ENCODE measurements at regions not wholly inside any gene's neighbourhood (a gene's known extent, or its start where the extent isn't known, plus 50 kb on each side); places are given as distances from the start of the nearest gene placed in this dataset.
"Not testable (repeated sequence)": the region's sequence is repeated elsewhere in the genome, so short reads cannot be mapped to it uniquely, and the experiment has no call there.

- Histone ChIP-seq H3K36me3 (ENCODE audit: insufficient read depth, low read length) (no peaks in the 10 kb centered on the region), H3K4me3 (no peak overlapping the region), H3K9me3 (ENCODE audit: low read depth, low read length) (no peaks in the 10 kb centered on the region), H3K9ac (ENCODE audit: insufficient read length) (no peak overlapping the region), H3K27ac (no peak overlapping the region)
- no peak for DNase-seq (ENCODE audit: low read depth, low spot score)
- no peak for TF ChIP-seq EZH2 (IDR thresholded peaks at IDR 0.05)
- TF ChIP-seq FOXP2 (optimal IDR thresholded peaks at IDR 0.05; ENCODE audit: control extremely low read depth, extremely low read length, insufficient read depth): no peak
- no peak for TF ChIP-seq POLR2AphosphoS5 (IDR thresholded peaks at IDR 0.05; ENCODE audit: borderline replicate concordance, low read depth, low read length)
These were observed 900.1 kb upstream of the SOX11 start for GRCh38 chr2:4792126-4792525.

GRCh38 chr2:4803396-4803795 is 888.8 kb upstream of the SOX11 start:
- DNase-seq (ENCODE audit: low read depth, low spot score): no peak
- no peak overlapping the region for H3K4me3 ChIP-seq
- TF ChIP-seq EZH2 (IDR thresholded peaks at IDR 0.05) (no peak), POLR2AphosphoS5 (IDR thresholded peaks at IDR 0.05; ENCODE audit: borderline replicate concordance, low read depth, low read length) (no peak), FOXP2 (optimal IDR thresholded peaks at IDR 0.05; ENCODE audit: control extremely low read depth, extremely low read length, insufficient read depth) (no peak)
- no peak overlapping the region for H3K9ac ChIP-seq (ENCODE audit: insufficient read length)
- H3K27ac ChIP-seq: no peak overlapping the region
- H3K9me3 ChIP-seq (ENCODE audit: low read depth, low read length): no peaks in the 10 kb centered on the region
- no peaks in the 10 kb centered on the region for H3K36me3 ChIP-seq (ENCODE audit: insufficient read depth, low read length)

- not testable (repeated sequence) for DNase-seq (ENCODE audit: low read depth, low spot score); H3K9me3 ChIP-seq (ENCODE audit: low read depth, low read length); H3K9ac ChIP-seq (ENCODE audit: insufficient read length); H3K4me3 ChIP-seq; H3K27ac ChIP-seq; H3K36me3 ChIP-seq (ENCODE audit: insufficient read depth, low read length)
These were observed 878.0 kb upstream of the SOX11 start for GRCh38 chr2:4814137-4814536.

GRCh38 chr2:4827836-4828235 is 864.3 kb upstream of the SOX11 start:
- Histone ChIP-seq H3K4me3 (no peak overlapping the region), H3K36me3 (ENCODE audit: insufficient read depth, low read length) (no peaks in the 10 kb centered on the region), H3K27ac (no peak overlapping the region), H3K9me3 (ENCODE audit: low read depth, low read length) (no peaks in the 10 kb centered on the region), H3K9ac (ENCODE audit: insufficient read length) (no peak overlapping the region)
- TF ChIP-seq POLR2AphosphoS5 (IDR thresholded peaks at IDR 0.05; ENCODE audit: borderline replicate concordance, low read depth, low read length) (no peak), EZH2 (IDR thresholded peaks at IDR 0.05) (no peak), FOXP2 (optimal IDR thresholded peaks at IDR 0.05; ENCODE audit: control extremely low read depth, extremely low read length, insufficient read depth) (no peak)
- DNase-seq (ENCODE audit: low read depth, low spot score): no peak

- H3K9me3 ChIP-seq (ENCODE audit: low read depth, low read length): no peaks in the 10 kb centered on the region
- TF ChIP-seq POLR2AphosphoS5 (IDR thresholded peaks at IDR 0.05; ENCODE audit: borderline replicate concordance, low read depth, low read length): no peak
- no peak for TF ChIP-seq EZH2 (IDR thresholded peaks at IDR 0.05)
- TF ChIP-seq FOXP2 (optimal IDR thresholded peaks at IDR 0.05; ENCODE audit: control extremely low read depth, extremely low read length, insufficient read depth): no peak
- DNase-seq (ENCODE audit: low read depth, low spot score): no peak
- no peak overlapping the region for H3K9ac ChIP-seq (ENCODE audit: insufficient read length)
- H3K36me3 ChIP-seq (ENCODE audit: insufficient read depth, low read length): no peaks in the 10 kb centered on the region
- H3K27ac ChIP-seq: no peak overlapping the region
- no peak overlapping the region for H3K4me3 ChIP-seq
These were observed 863.4 kb upstream of the SOX11 start for GRCh38 chr2:4828682-4829374.

GRCh38 chr2:4831751-4832150 is 860.4 kb upstream of the SOX11 start:
- no peak overlapping the region for H3K9ac ChIP-seq (ENCODE audit: insufficient read length)
- no peak overlapping the region for H3K27ac ChIP-seq
- DNase-seq (ENCODE audit: low read depth, low spot score): no peak
- H3K4me3 ChIP-seq: no peak overlapping the region
- no peak for TF ChIP-seq POLR2AphosphoS5 (IDR thresholded peaks at IDR 0.05; ENCODE audit: borderline replicate concordance, low read depth, low read length)
- no peak for TF ChIP-seq EZH2 (IDR thresholded peaks at IDR 0.05)
- no peak for TF ChIP-seq FOXP2 (optimal IDR thresholded peaks at IDR 0.05; ENCODE audit: control extremely low read depth, extremely low read length, insufficient read depth)
- no peaks in the 10 kb centered on the region for H3K36me3 ChIP-seq (ENCODE audit: insufficient read depth, low read length)
- H3K9me3 ChIP-seq (ENCODE audit: low read depth, low read length): no peaks in the 10 kb centered on the region

- DNase-seq (ENCODE audit: low read depth, low spot score): no peak
- Histone ChIP-seq H3K27ac (no peak overlapping the region), H3K4me3 (no peak overlapping the region), H3K9ac (ENCODE audit: insufficient read length) (no peak overlapping the region), H3K9me3 (ENCODE audit: low read depth, low read length) (no peaks in the 10 kb centered on the region), H3K36me3 (ENCODE audit: insufficient read depth, low read length) (no peaks in the 10 kb centered on the region)
- no peak for TF ChIP-seq POLR2AphosphoS5 (IDR thresholded peaks at IDR 0.05; ENCODE audit: borderline replicate concordance, low read depth, low read length)
- TF ChIP-seq FOXP2 (optimal IDR thresholded peaks at IDR 0.05; ENCODE audit: control extremely low read depth, extremely low read length, insufficient read depth): no peak
- TF ChIP-seq EZH2 (IDR thresholded peaks at IDR 0.05): no peak
These were observed 859.5 kb upstream of the SOX11 start for GRCh38 chr2:4832642-4833041.

- Histone ChIP-seq H3K9ac (ENCODE audit: insufficient read length) (no peak overlapping the region), H3K36me3 (ENCODE audit: insufficient read depth, low read length) (no peaks in the 10 kb centered on the region), H3K4me3 (no peak overlapping the region), H3K27ac (no peak overlapping the region), H3K9me3 (ENCODE audit: low read depth, low read length) (no peaks in the 10 kb centered on the region)
- no peak for DNase-seq (ENCODE audit: low read depth, low spot score)
- no peak for TF ChIP-seq EZH2 (IDR thresholded peaks at IDR 0.05)
- TF ChIP-seq POLR2AphosphoS5 (IDR thresholded peaks at IDR 0.05; ENCODE audit: borderline replicate concordance, low read depth, low read length): no peak
- no peak for TF ChIP-seq FOXP2 (optimal IDR thresholded peaks at IDR 0.05; ENCODE audit: control extremely low read depth, extremely low read length, insufficient read depth)
These were observed 853.6 kb upstream of the SOX11 start for GRCh38 chr2:4838626-4839025.

- Histone ChIP-seq H3K27ac (no peak overlapping the region), H3K36me3 (ENCODE audit: insufficient read depth, low read length) (no peaks in the 10 kb centered on the region), H3K4me3 (peak overlapping the region; percentile 17), H3K9me3 (ENCODE audit: low read depth, low read length) (no peaks in the 10 kb centered on the region), H3K9ac (ENCODE audit: insufficient read length) (no peak overlapping the region)
- TF ChIP-seq EZH2 (IDR thresholded peaks at IDR 0.05) (no peak), POLR2AphosphoS5 (IDR thresholded peaks at IDR 0.05; ENCODE audit: borderline replicate concordance, low read depth, low read length) (no peak), FOXP2 (optimal IDR thresholded peaks at IDR 0.05; ENCODE audit: control extremely low read depth, extremely low read length, insufficient read depth) (no peak)
- peak; percentile 1 for DNase-seq (ENCODE audit: low read depth, low spot score)
These were observed 851.4 kb upstream of the SOX11 start for GRCh38 chr2:4840791-4841190.
